Effector memory CD4-positive, alpha-beta T cell (primary cell): ENCODE measurements at regions not wholly inside any gene's neighbourhood (a gene's known extent, or its start where the extent isn't known, plus 50 kb on each side); places are given as distances from the start of the nearest gene placed in this dataset.

Experiments
- DNase-seq, 3 donors: peaks; one replicate each; pipeline ENCODE4 v3.0.0-alpha.2; 2020
- H3K27ac ChIP-seq: 2 replicates; pipeline ENCODE4 v1.7.0; 2013; ENCODE audit warnings: mild to moderate bottlenecking, low read length, moderate library complexity; ENCODE audit not compliant: insufficient read depth, poor library complexity, severe bottlenecking
- H3K27me3 ChIP-seq: replicated peaks from 2 replicates; pipeline ENCODE4 v1.7.0; 2013; ENCODE audit warnings: mild to moderate bottlenecking, low read length; ENCODE audit not compliant: insufficient read depth, control insufficient read depth, poor library complexity, severe bottlenecking
- H3K36me3 ChIP-seq: 2 replicates; pipeline ENCODE4 v1.7.0; 2013; ENCODE audit warnings: mild to moderate bottlenecking, low read length, moderate library complexity; ENCODE audit not compliant: control insufficient read depth, insufficient read depth
- H3K4me1 ChIP-seq: 2 replicates; pipeline ENCODE4 v1.7.0; 2013; ENCODE audit warnings: low read length, mild to moderate bottlenecking; ENCODE audit not compliant: control insufficient read depth, insufficient read depth, poor library complexity, severe bottlenecking
- H3K4me3 ChIP-seq: 2 replicates; pipeline ENCODE4 v1.7.0; 2013; ENCODE audit warnings: low read length, low read depth, mild to moderate bottlenecking; ENCODE audit not compliant: insufficient read depth, poor library complexity, severe bottlenecking
- H3K9me3 ChIP-seq: 2 replicates; pipeline ENCODE4 v1.7.0; 2013; ENCODE audit warnings: mild to moderate bottlenecking, low read length, moderate library complexity; ENCODE audit not compliant: control insufficient read depth

DNA sequence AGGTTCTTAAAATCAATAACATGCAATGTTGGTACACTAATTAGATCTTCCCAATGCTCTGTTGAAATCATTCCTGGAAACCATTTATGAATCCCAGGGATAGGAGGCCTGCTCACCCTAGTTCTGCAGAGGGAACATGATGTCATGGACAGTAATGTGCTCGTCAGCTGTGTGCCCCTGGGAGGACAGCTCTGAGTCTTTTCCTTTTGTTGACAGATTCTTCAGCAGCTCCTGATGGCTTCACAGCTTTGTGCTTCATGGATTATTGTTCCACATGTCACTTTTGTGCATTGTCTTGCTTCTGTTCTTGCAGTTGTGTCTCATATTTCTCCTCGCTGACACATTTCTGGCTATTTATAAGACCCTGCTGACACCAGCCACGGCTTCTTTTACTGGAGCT lies 367.5 kb downstream of the CCSER2 start:
- Histone ChIP-seq H3K27ac (no peak overlapping the region), H3K36me3 (no peaks in the 10 kb centered on the region), H3K4me3 (no peak overlapping the region), H3K27me3 (no peaks in the 10 kb centered on the region), H3K9me3 (peaks cover 11% of the 10 kb centered on the region), H3K4me1 (no peaks in the 10 kb centered on the region)
- no peak for DNase-seq

GRCh38 chr10:84696610-84697009 lies 368.2 kb downstream of the CCSER2 start:
- Histone ChIP-seq H3K4me3 (no peak overlapping the region), H3K4me1 (no peaks in the 10 kb centered on the region), H3K9me3 (peaks cover 11% of the 10 kb centered on the region)

GRCh38 chr10:84698989-84699388 lies 370.6 kb downstream of the CCSER2 start:
- H3K4me3 ChIP-seq = no peak overlapping the region
- H3K36me3 ChIP-seq = no peaks in the 10 kb centered on the region
- H3K4me1 ChIP-seq = no peaks in the 10 kb centered on the region
- no peaks in the 10 kb centered on the region for H3K9me3 ChIP-seq
- no peak for DNase-seq
- no peaks in the 10 kb centered on the region for H3K27me3 ChIP-seq
- no peak overlapping the region for H3K27ac ChIP-seq

More at GRCh38 chr10:84696610-84697009, 368.2 kb downstream of the CCSER2 start:
- no peaks in the 10 kb centered on the region for H3K36me3 ChIP-seq
- no peaks in the 10 kb centered on the region for H3K27me3 ChIP-seq
- no peak for DNase-seq
- H3K27ac ChIP-seq = no peak overlapping the region

DNA sequence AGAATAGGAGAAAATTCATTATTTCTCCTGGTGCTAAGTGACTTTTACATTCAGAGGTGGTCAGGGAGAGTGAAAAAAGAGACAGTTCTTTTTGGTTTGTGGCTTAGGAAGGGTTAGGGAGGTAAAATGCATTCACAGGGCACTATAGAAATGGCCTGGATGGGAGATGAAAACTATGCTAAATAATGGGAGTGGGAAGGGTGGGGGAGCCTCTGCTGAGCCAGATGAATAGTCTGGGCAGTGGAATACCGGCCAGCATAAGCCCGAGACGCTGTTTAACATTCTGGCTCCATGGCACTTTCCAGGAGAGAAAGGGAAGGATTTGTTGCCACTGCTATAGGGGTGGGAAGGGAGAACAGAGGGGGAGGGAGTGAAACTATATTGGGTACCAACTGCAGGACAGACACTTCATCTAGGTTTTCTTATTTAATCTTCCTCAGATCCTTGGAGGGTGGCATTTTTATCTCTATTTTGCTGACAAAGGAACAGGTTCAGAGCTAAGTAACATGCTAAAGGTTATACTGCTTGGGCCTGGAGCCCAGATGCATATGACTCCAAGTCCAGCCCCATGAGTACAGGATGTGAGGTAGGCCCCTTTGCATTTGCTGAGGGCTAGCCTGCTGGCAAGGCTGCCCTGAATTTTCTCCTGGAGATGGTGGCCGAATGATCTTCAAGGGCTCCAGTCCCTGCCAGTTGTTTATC lies 372.4 kb downstream of the CCSER2 start:
- no peak overlapping the region for H3K27ac ChIP-seq
- no peaks in the 10 kb centered on the region for H3K27me3 ChIP-seq
- DNase-seq = no peak
- H3K4me1 ChIP-seq = no peaks in the 10 kb centered on the region
- no peak overlapping the region for H3K4me3 ChIP-seq
- H3K36me3 ChIP-seq = no peaks in the 10 kb centered on the region
- H3K9me3 ChIP-seq = no peaks in the 10 kb centered on the region

GRCh38 chr10:84701370-84701720 lies 373.0 kb downstream of the CCSER2 start:
- Histone ChIP-seq H3K4me3 (no peak overlapping the region), H3K27me3 (no peaks in the 10 kb centered on the region), H3K36me3 (no peaks in the 10 kb centered on the region), H3K9me3 (no peaks in the 10 kb centered on the region), H3K4me1 (no peaks in the 10 kb centered on the region), H3K27ac (no peak overlapping the region)
- DNase-seq = no peak

DNA sequence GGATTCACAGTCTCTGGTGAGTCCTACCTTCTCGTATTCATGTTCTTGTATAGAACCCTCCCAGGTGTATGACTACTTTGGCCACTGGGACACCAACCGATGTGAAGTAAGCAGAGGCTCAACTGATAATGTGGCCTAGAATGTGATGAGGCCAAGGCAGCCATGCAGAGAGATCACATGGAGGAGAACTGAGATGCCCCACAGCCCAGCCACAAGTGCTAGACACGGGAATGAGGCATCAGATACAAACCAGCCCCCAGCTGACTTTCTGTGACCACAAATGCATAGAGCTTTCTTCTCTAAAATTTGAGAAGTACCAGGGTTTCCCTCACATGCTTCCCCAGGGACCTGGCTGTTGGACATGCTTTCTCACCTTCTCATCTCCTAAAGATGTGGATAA lies 375.7 kb downstream of the CCSER2 start:
- no peaks in the 10 kb centered on the region for H3K9me3 ChIP-seq
- H3K4me3 ChIP-seq = no peak overlapping the region

DNA sequence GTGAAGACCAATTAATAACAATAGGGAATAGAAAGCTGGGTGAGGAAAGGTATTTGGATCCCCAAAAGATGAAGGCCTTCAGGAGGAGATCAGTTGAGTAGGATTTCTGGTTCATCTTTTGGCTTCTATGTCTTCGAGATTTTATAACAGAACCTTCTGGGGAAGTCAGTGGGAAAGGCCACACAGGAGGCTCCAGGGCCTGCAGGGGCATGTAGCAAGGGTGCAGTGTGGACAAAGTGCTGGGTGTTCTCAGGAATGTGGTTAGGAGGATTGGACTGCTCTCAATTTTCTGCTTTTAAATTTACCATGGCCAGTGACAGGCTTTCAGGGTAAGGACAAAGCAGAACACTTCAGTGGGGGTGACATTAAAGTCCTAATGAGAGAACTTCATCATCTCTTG lies 378.0 kb downstream of the CCSER2 start:
- no peak overlapping the region for H3K27ac ChIP-seq
- no peak for DNase-seq
- H3K9me3 ChIP-seq = no peaks in the 10 kb centered on the region
- no peaks in the 10 kb centered on the region for H3K4me1 ChIP-seq
- H3K27me3 ChIP-seq = no peaks in the 10 kb centered on the region
- H3K36me3 ChIP-seq = no peaks in the 10 kb centered on the region
- H3K4me3 ChIP-seq = no peak overlapping the region

More for the DNA sequence above, 375.7 kb downstream of the CCSER2 start:
- Histone ChIP-seq H3K4me1 (no peaks in the 10 kb centered on the region), H3K27ac (no peak overlapping the region), H3K36me3 (no peaks in the 10 kb centered on the region), H3K27me3 (no peaks in the 10 kb centered on the region)
- DNase-seq = no peak

DNA sequence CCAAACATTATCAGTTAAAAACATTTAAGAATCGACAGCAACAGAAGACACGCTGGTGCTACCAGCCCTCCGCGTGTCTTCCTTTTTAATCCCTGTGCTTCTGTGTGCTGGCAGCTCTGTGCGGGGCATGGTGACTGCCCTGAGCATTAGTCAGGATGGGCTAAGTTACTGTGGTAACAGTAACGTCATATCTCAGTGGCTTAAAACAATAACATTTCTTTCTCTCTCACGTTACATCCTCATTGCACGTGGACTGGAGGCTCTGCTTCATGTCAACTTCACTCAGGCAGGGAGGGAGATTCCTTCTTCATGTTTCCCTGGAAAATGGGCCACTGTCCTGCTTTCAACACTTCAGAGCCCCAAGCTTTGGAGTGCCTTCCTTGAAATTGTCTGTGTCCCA lies 378.5 kb downstream of the CCSER2 start:
- no peaks in the 10 kb centered on the region for H3K9me3 ChIP-seq
- H3K27me3 ChIP-seq = no peaks in the 10 kb centered on the region
- no peak for DNase-seq
- H3K4me1 ChIP-seq = no peaks in the 10 kb centered on the region
- H3K4me3 ChIP-seq = no peak overlapping the region
- no peaks in the 10 kb centered on the region for H3K36me3 ChIP-seq
- no peak overlapping the region for H3K27ac ChIP-seq

GRCh38 chr10:84715911-84716310 lies 387.5 kb downstream of the CCSER2 start:
- Histone ChIP-seq H3K9me3 (no peaks in the 10 kb centered on the region), H3K27ac (no peak overlapping the region)
- DNase-seq = no peak

DNA sequence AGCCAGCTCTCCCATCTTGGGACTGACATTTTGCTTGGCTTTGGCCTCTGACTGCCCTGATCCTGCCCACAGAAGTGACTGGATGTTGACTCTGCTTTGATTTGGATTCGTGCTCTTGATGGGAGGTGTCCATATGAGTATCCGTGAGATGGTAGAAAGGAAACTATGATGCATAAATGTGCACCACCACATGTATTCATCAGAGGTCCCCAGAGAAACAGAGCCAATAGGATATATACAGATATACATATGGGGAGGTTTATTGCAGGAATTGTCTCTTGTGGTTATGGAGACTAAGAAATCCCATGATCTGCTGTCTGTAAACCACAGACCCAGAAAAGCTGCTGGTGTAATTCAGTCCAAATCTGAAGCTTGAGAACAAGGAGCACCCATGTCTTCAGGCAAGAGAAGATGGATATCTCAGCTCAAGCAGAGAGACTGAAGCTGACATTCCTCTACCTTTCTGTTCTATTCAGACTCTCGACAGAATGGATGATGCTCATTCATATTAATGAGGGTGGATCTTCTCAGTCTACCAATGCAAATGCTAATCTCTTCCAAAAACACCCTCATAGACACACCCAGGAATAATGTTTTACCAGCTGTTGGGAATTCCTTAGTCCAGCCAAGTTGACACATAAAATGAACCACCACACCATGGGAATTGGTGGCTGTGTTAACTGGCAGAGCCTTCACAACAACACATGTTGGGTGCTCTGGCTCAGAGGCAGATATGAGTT lies 390.7 kb downstream of the CCSER2 start:
- Histone ChIP-seq H3K27me3 (no peaks in the 10 kb centered on the region), H3K4me1 (no peaks in the 10 kb centered on the region), H3K27ac (no peak overlapping the region), H3K9me3 (no peaks in the 10 kb centered on the region), H3K4me3 (no peak overlapping the region), H3K36me3 (no peaks in the 10 kb centered on the region)
- DNase-seq = no peak

More at GRCh38 chr10:84715911-84716310, 387.5 kb downstream of the CCSER2 start:
- Histone ChIP-seq H3K4me1 (no peaks in the 10 kb centered on the region), H3K27me3 (no peaks in the 10 kb centered on the region), H3K36me3 (no peaks in the 10 kb centered on the region), H3K4me3 (no peak overlapping the region)
